ENCODE measurements at regions not wholly inside any gene's neighbourhood (a gene's known extent, or its start where the extent isn't known, plus 50 kb on each side); places are given as distances from the start of the nearest gene placed in this dataset.

DNA sequence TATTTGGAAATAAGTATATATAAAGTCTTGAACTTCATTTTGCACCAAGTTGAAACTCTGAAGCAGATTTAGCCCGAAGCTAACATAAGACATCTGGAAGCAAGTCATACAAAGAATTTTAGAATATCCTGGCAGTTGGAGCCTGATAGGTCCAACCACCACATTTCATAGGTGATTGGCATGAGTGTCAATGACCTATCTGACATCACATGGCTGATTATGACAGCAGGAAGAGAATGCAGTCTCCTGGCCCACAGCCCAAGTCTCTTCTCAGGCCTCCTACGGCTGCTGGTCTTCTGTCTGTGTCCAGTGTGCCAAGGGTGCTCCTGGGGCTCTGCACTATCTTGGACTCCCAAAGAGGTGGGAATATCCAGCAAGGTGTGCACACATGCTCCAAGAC lies 325.7 kb upstream of the ACVR2A start:
- no peaks in the 10 kb centered on the region for H3K36me3 ChIP-seq (ENCODE audit: control insufficient read depth in 1 of 2, insufficient read depth in 2 of 2, low read depth in 1 of 2, low read length in 2 of 2)
- H3K14ac ChIP-seq (ENCODE audit: low read length in 2 of 2) = no peak overlapping the region
- H2AFZ ChIP-seq (ENCODE audit: low read depth, low read length) = no peak overlapping the region
- no peak overlapping the region for H3K4me2 ChIP-seq (ENCODE audit: low read length, poor library complexity, severe bottlenecking)
- H3K27me3 ChIP-seq (ENCODE audit: control insufficient read depth in 1 of 2, insufficient read depth in 1 of 2, low read length in 2 of 2) = peaks cover 0 to 6% of the 10 kb centered on the region in 2 experiments
- no peak overlapping the region for H3K4me3 ChIP-seq (ENCODE audit: insufficient read depth in 1 of 2, low read depth in 1 of 2, low read length in 2 of 2)
- no peak overlapping the region for H2BK120ac ChIP-seq (ENCODE audit: low read depth, low read length)
- no peak overlapping the region for H2BK15ac ChIP-seq (ENCODE audit: low read depth, poor library complexity, severe bottlenecking)
- no peak overlapping the region for H2AK5ac ChIP-seq (ENCODE audit: low read length, severe bottlenecking)
- no peak overlapping the region for H3K4ac ChIP-seq (ENCODE audit: low read depth in 1 of 2, low read length in 2 of 2)
- no peaks in the 10 kb centered on the region for H3K79me1 ChIP-seq (replicated peaks; ENCODE audit: low read length, poor library complexity, severe bottlenecking)
- H3K18ac ChIP-seq (ENCODE audit: low read depth in 1 of 2, low read length in 2 of 2) = no peak overlapping the region
- H4K8ac ChIP-seq (ENCODE audit: low read length) = no peak overlapping the region
- H3K27ac ChIP-seq (ENCODE audit: low read length, poor library complexity, severe bottlenecking) = no peak overlapping the region
- H3K9me3 ChIP-seq (ENCODE audit: control insufficient read depth, low read length) = peaks cover 3% of the 10 kb centered on the region
- no peaks in the 10 kb centered on the region for H3K4me1 ChIP-seq (ENCODE audit: control insufficient read depth, insufficient read depth, low read depth, low read length)
- peak overlapping the region; percentile 46 for H4K91ac ChIP-seq (ENCODE audit: low read length)
- H3K23ac ChIP-seq (ENCODE audit: low read length in 2 of 2) = no peak overlapping the region
- H2BK5ac ChIP-seq (ENCODE audit: low read depth, low read length, poor library complexity, severe bottlenecking) = no peak overlapping the region
- no peak overlapping the region for H3K9ac ChIP-seq (ENCODE audit: low read length)
- H2BK12ac ChIP-seq (ENCODE audit: low read length in 2 of 2) = no peak overlapping the region
- 93% methylated on average over 2 of the region's 2 CpGs for WGBS
- DNase-seq = no peak

DNA sequence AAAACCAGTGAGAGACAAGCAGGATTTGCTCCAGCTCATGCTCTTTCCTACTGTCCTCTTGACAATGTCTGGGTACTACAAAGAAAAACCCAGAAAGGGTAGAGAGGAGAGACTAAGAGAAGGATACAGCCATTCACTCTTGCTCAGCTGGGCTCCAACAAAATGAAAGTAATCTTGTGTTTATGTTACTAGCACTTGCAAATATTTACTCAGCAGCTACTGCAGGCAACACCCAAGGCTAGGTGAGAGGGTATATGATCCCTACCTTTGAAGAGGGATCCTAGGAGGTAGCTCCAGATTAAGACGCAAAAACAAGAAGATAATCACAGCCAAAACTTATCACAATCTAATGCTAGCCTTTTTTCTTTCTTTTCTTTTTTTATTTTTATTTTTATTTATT lies 329.6 kb upstream of the ACVR2A start:
- Histone ChIP-seq H3K4me1 (ENCODE audit: control insufficient read depth, insufficient read depth, low read depth, low read length) (no peaks in the 10 kb centered on the region), H3K36me3 (ENCODE audit: control insufficient read depth in 1 of 2, insufficient read depth in 2 of 2, low read depth in 1 of 2, low read length in 2 of 2) (no peaks in the 10 kb centered on the region), H2AFZ (ENCODE audit: low read depth, low read length) (no peak overlapping the region), H4K91ac (ENCODE audit: low read length) (no peak overlapping the region), H3K27ac (ENCODE audit: low read length, poor library complexity, severe bottlenecking) (no peak overlapping the region), H3K4ac (ENCODE audit: low read depth in 1 of 2, low read length in 2 of 2) (no peak overlapping the region), H2BK12ac (ENCODE audit: low read length in 2 of 2) (no peak overlapping the region), H2BK5ac (ENCODE audit: low read depth, low read length, poor library complexity, severe bottlenecking) (no peak overlapping the region), H3K9me3 (ENCODE audit: control insufficient read depth, low read length) (no peaks in the 10 kb centered on the region), H3K4me3 (ENCODE audit: insufficient read depth in 1 of 2, low read depth in 1 of 2, low read length in 2 of 2) (no peak overlapping the region), H3K4me2 (ENCODE audit: low read length, poor library complexity, severe bottlenecking) (no peak overlapping the region), H3K14ac (ENCODE audit: low read length in 2 of 2) (no peak overlapping the region), H2AK5ac (ENCODE audit: low read length, severe bottlenecking) (no peak overlapping the region), H3K79me1 (replicated peaks; ENCODE audit: low read length, poor library complexity, severe bottlenecking) (no peaks in the 10 kb centered on the region), H3K18ac (ENCODE audit: low read depth in 1 of 2, low read length in 2 of 2) (no peak overlapping the region), H2BK120ac (ENCODE audit: low read depth, low read length) (no peak overlapping the region), H3K9ac (ENCODE audit: low read length) (no peak overlapping the region), H2BK15ac (ENCODE audit: low read depth, poor library complexity, severe bottlenecking) (no peak overlapping the region), H3K23ac (ENCODE audit: low read length in 2 of 2) (no peak overlapping the region), H4K8ac (ENCODE audit: low read length) (no peak overlapping the region), H3K27me3 (ENCODE audit: control insufficient read depth in 1 of 2, insufficient read depth in 1 of 2, low read length in 2 of 2) (peaks cover 5 to 6% of the 10 kb centered on the region in 2 experiments)
- no CpG with 5 or more reads among the region's 1 CpG for WGBS
- DNase-seq = peak; percentile 6

DNA sequence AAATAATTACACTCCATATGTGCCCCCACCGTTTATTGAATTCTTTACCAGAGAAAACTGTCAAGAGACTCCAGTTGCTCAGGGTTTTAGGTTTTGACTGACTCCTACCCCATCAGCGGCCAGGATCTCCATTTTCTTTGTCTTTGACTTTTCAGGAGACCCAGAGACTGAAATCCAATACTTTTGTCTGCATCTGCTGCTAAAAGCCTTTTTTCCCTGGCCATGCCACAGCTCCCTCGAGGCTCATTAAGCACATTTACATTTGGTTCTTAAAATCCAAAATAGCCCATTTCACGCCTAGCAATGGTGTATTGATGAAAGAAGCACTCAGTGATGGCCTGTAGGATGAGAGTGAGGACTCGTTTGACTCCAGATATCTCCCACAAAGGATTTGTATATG lies 332.6 kb upstream of the ACVR2A start:
- H3K4me2 ChIP-seq (ENCODE audit: low read length, poor library complexity, severe bottlenecking) = no peak overlapping the region
- no peak overlapping the region for H3K4ac ChIP-seq (ENCODE audit: low read depth in 1 of 2, low read length in 2 of 2)
- no peak overlapping the region for H2AFZ ChIP-seq (ENCODE audit: low read depth, low read length)
- DNase-seq = no peak
- H3K23ac ChIP-seq (ENCODE audit: low read length in 2 of 2) = no peak overlapping the region
- peaks cover 0 to 5% of the 10 kb centered on the region in 2 experiments for H3K27me3 ChIP-seq (ENCODE audit: control insufficient read depth in 1 of 2, insufficient read depth in 1 of 2, low read length in 2 of 2)
- H2BK120ac ChIP-seq (ENCODE audit: low read depth, low read length) = no peak overlapping the region
- no peak overlapping the region for H2AK5ac ChIP-seq (ENCODE audit: low read length, severe bottlenecking)
- H3K4me3 ChIP-seq (ENCODE audit: insufficient read depth in 1 of 2, low read depth in 1 of 2, low read length in 2 of 2) = no peak overlapping the region
- H2BK15ac ChIP-seq (ENCODE audit: low read depth, poor library complexity, severe bottlenecking) = no peak overlapping the region
- H3K9ac ChIP-seq (ENCODE audit: low read length) = peak overlapping the region; percentile 40
- no peaks in the 10 kb centered on the region for H3K36me3 ChIP-seq (ENCODE audit: control insufficient read depth in 1 of 2, insufficient read depth in 2 of 2, low read depth in 1 of 2, low read length in 2 of 2)
- no peaks in the 10 kb centered on the region for H3K9me3 ChIP-seq (ENCODE audit: control insufficient read depth, low read length)
- 55% methylated on average over 4 of the region's 5 CpGs for WGBS
- H2BK12ac ChIP-seq (ENCODE audit: low read length in 2 of 2) = no peak overlapping the region
- no peak overlapping the region for H4K91ac ChIP-seq (ENCODE audit: low read length)
- no peaks in the 10 kb centered on the region for H3K4me1 ChIP-seq (ENCODE audit: control insufficient read depth, insufficient read depth, low read depth, low read length)
- no peaks in the 10 kb centered on the region for H3K79me1 ChIP-seq (replicated peaks; ENCODE audit: low read length, poor library complexity, severe bottlenecking)
- H3K18ac ChIP-seq (ENCODE audit: low read depth in 1 of 2, low read length in 2 of 2) = no peak overlapping the region
- H4K8ac ChIP-seq (ENCODE audit: low read length) = no peak overlapping the region
- H3K27ac ChIP-seq (ENCODE audit: low read length, poor library complexity, severe bottlenecking) = no peak overlapping the region
- no peak overlapping the region for H3K14ac ChIP-seq (ENCODE audit: low read length in 2 of 2)
- H2BK5ac ChIP-seq (ENCODE audit: low read depth, low read length, poor library complexity, severe bottlenecking) = no peak overlapping the region

DNA sequence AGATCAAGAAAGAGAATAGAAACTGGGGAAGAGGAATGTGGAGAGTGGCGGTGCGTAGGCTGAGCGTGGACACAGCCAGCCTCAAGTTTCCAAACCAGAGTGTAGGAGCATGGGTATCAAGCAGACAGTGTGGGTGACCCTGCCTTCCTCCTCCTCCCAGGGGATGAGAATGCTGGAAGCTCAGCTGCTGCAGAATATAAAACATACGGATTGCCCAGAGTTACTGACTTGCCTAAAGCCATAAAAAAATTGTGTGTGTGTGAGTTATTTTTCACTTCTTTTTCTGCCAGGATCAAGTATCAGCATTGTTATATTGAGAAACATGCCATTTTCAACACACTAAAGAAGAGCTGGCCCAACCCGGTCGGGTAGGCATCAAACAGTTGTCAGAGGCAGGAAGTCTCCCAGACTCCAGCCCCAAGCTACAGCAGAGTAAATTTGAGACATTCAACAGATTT lies 333.3 kb upstream of the ACVR2A start:
- Histone ChIP-seq H2AK5ac (ENCODE audit: low read length, severe bottlenecking) (no peak overlapping the region), H2AFZ (ENCODE audit: low read depth, low read length) (no peak overlapping the region), H2BK12ac (ENCODE audit: low read length in 2 of 2) (no peak overlapping the region), H3K9me3 (ENCODE audit: control insufficient read depth, low read length) (no peaks in the 10 kb centered on the region), H3K36me3 (ENCODE audit: control insufficient read depth in 1 of 2, insufficient read depth in 2 of 2, low read depth in 1 of 2, low read length in 2 of 2) (no peaks in the 10 kb centered on the region), H3K23ac (ENCODE audit: low read length in 2 of 2) (no peak overlapping the region), H3K4me1 (ENCODE audit: control insufficient read depth, insufficient read depth, low read depth, low read length) (no peaks in the 10 kb centered on the region), H3K18ac (ENCODE audit: low read depth in 1 of 2, low read length in 2 of 2) (no peak overlapping the region), H4K91ac (ENCODE audit: low read length) (no peak overlapping the region), H3K4me2 (ENCODE audit: low read length, poor library complexity, severe bottlenecking) (no peak overlapping the region), H2BK15ac (ENCODE audit: low read depth, poor library complexity, severe bottlenecking) (no peak overlapping the region), H3K79me1 (replicated peaks; ENCODE audit: low read length, poor library complexity, severe bottlenecking) (no peaks in the 10 kb centered on the region), H3K9ac (ENCODE audit: low read length) (peak overlapping the region; percentile 40), H3K27me3 (ENCODE audit: control insufficient read depth in 1 of 2, insufficient read depth in 1 of 2, low read length in 2 of 2) (peaks cover 0 to 5% of the 10 kb centered on the region in 2 experiments), H2BK120ac (ENCODE audit: low read depth, low read length) (no peak overlapping the region), H3K14ac (ENCODE audit: low read length in 2 of 2) (no peak overlapping the region), H3K4ac (ENCODE audit: low read depth in 1 of 2, low read length in 2 of 2) (no peak overlapping the region), H4K8ac (ENCODE audit: low read length) (no peak overlapping the region), H3K4me3 (ENCODE audit: insufficient read depth in 1 of 2, low read depth in 1 of 2, low read length in 2 of 2) (peak overlapping the region in 1 of 2 experiments; percentile 46), H3K27ac (ENCODE audit: low read length, poor library complexity, severe bottlenecking) (no peak overlapping the region), H2BK5ac (ENCODE audit: low read depth, low read length, poor library complexity, severe bottlenecking) (no peak overlapping the region)
- 60% methylated on average over 5 of the region's 6 CpGs for WGBS
- no peak for DNase-seq
